Activated B cell treated with CpG ODN at 0.5 μM for 24 hours (primary cell): ENCODE measurements at regions not wholly inside any gene's neighbourhood (a gene's known extent, or its start where the extent isn't known, plus 50 kb on each side); places are given as distances from the start of the nearest gene placed in this dataset.

Source experiments
- ATAC-seq: fragments of 200-7000 bp; cut with Tn5 transposase; one replicate; pipeline ENCODE4 v1.10.0; 2021; ENCODE audit warnings: low read depth, mild to moderate bottlenecking, moderate library complexity
- CTCF ChIA-PET: fragments of 350-600 bp; sonication (Branson Sonifier 250); formaldehyde crosslinking; loops from one replicate; lab custom pipeline; 2021; ENCODE audit warnings: antibody characterized with exemption; lab: Charles Lee
- POLR2A ChIA-PET: fragments of 350-600 bp; sonication (Branson Sonifier 250); formaldehyde crosslinking; loops from one replicate; lab custom pipeline; 2021; ENCODE audit warnings: antibody characterized with exemption; lab: Charles Lee
- DNase-seq: peaks from one replicate; pipeline ENCODE4 v3.0.0; 2022
- H3K27ac Mint-ChIP-seq: one replicate; pipeline ENCODE4 v1.8.0; 2020; ENCODE audit warnings: mixed read lengths
- H3K27me3 Mint-ChIP-seq: one replicate; pipeline ENCODE4 v1.8.0; 2021; ENCODE audit warnings: mixed read lengths
- H3K36me3 Mint-ChIP-seq: one replicate; pipeline ENCODE4 v1.8.0; 2021; ENCODE audit warnings: low read depth, mixed read lengths
- H3K4me1 Mint-ChIP-seq: one replicate; pipeline ENCODE4 v1.8.0; 2021; ENCODE audit warnings: mixed read lengths
- H3K4me3 Mint-ChIP-seq: one replicate; pipeline ENCODE4 v1.8.0; 2020; ENCODE audit warnings: mild to moderate bottlenecking, mixed read lengths
- H3K9me3 Mint-ChIP-seq: one replicate; pipeline ENCODE4 v1.8.0; 2020; ENCODE audit warnings: mixed read lengths
- CTCF ChIP-seq: fragments of 200-600 bp; IDR thresholded peaks from one replicate; pipeline ENCODE4 v1.8.0; 2022; ENCODE audit warnings: antibody characterized with exemption, mild to moderate bottlenecking
- intact Hi-C: fragments of 100-400 bp; cut with micrococcal nuclease; formaldehyde crosslinking; loops from one replicate; pipeline ENCODE4 v1.15.1; 2024

- no peaks in the 10 kb centered on the region for H3K36me3 Mint-ChIP-seq
- no peak for TF ChIP-seq CTCF
- H3K4me3 Mint-ChIP-seq: no peak overlapping the region
- ATAC-seq (no peak), DNase-seq (no peak)
- H3K27me3 Mint-ChIP-seq: no peaks in the 10 kb centered on the region
- H3K9me3 Mint-ChIP-seq: peaks cover 3% of the 10 kb centered on the region
- H3K4me1 Mint-ChIP-seq: no peaks in the 10 kb centered on the region
- intact Hi-C loops: no loop called here
- ChIA-PET CTCF (no interaction called here), POLR2A (no interaction called here)
- no peak overlapping the region for H3K27ac Mint-ChIP-seq
Observed at GRCh38 chr2:150137338-150138069, 350.0 kb downstream of the RND3 start.

- CTCF ChIA-PET: no interaction called here
Observed at GRCh38 chr2:150136893-150137292, 350.6 kb downstream of the RND3 start.

GRCh38 chr2:150136401-150136800 is 351.1 kb downstream of the RND3 start:
- no peaks in the 10 kb centered on the region for H3K27me3 Mint-ChIP-seq
- no peaks in the 10 kb centered on the region for H3K36me3 Mint-ChIP-seq
- H3K27ac Mint-ChIP-seq: no peak overlapping the region
- peaks cover 3% of the 10 kb centered on the region for H3K9me3 Mint-ChIP-seq
- DNase-seq (no peak), ATAC-seq (no peak)
- intact Hi-C loops: no loop called here
- no peak overlapping the region for H3K4me3 Mint-ChIP-seq
- H3K4me1 Mint-ChIP-seq: no peaks in the 10 kb centered on the region
- CTCF ChIA-PET: no interaction called here
- POLR2A ChIA-PET: no interaction called here
- TF ChIP-seq CTCF: no peak

More at GRCh38 chr2:150136893-150137292, 350.6 kb downstream of the RND3 start:
- Mint-ChIP-seq H3K4me1 (no peaks in the 10 kb centered on the region), H3K9me3 (peaks cover 3% of the 10 kb centered on the region), H3K4me3 (no peak overlapping the region), H3K27me3 (no peaks in the 10 kb centered on the region), H3K27ac (no peak overlapping the region), H3K36me3 (no peaks in the 10 kb centered on the region)
- intact Hi-C loops: no loop called here
- DNase-seq (no peak), ATAC-seq (no peak)
- POLR2A ChIA-PET: no interaction called here
- no peak for TF ChIP-seq CTCF

GRCh38 chr2:150135223-150135883 is 352.1 kb downstream of the RND3 start:
- no peak overlapping the region for H3K27ac Mint-ChIP-seq
- ChIA-PET CTCF (no interaction called here), POLR2A (no interaction called here)
- H3K27me3 Mint-ChIP-seq: no peaks in the 10 kb centered on the region
- no peak for ATAC-seq
- DNase-seq: no peak
- no peak overlapping the region for H3K4me3 Mint-ChIP-seq
- no peaks in the 10 kb centered on the region for H3K4me1 Mint-ChIP-seq
- H3K36me3 Mint-ChIP-seq: no peaks in the 10 kb centered on the region
- TF ChIP-seq CTCF: no peak
- intact Hi-C loops: no loop called here
- H3K9me3 Mint-ChIP-seq: peaks cover 3% of the 10 kb centered on the region

GRCh38 chr2:150134223-150134857 is 353.1 kb downstream of the RND3 start:
- intact Hi-C loops: no loop called here
- TF ChIP-seq CTCF: no peak
- Mint-ChIP-seq H3K4me1 (no peaks in the 10 kb centered on the region), H3K27me3 (no peaks in the 10 kb centered on the region), H3K27ac (no peak overlapping the region), H3K4me3 (no peak overlapping the region), H3K36me3 (no peaks in the 10 kb centered on the region), H3K9me3 (peaks cover 3% of the 10 kb centered on the region)
- no peak for DNase-seq
- ChIA-PET POLR2A (no interaction called here), CTCF (no interaction called here)
- ATAC-seq: no peak
